Islet precursor cell (in vitro differentiated cells): ENCODE measurements at regions not wholly inside any gene's neighbourhood (a gene's known extent, or its start where the extent isn't known, plus 50 kb on each side); places are given as distances from the start of the nearest gene placed in this dataset.

ENCODE experiments used
- DNase-seq: peaks from one replicate; pipeline ENCODE4 v3.0.0-alpha.2; 2018

- DNase-seq, result no peak
These were observed 456.7 kb downstream of the SLC16A7 start for GRCh38 chr12:60052483-60052882.

- no peak for DNase-seq
These were observed 463.4 kb downstream of the SLC16A7 start for GRCh38 chr12:60059180-60059579.

DNA sequence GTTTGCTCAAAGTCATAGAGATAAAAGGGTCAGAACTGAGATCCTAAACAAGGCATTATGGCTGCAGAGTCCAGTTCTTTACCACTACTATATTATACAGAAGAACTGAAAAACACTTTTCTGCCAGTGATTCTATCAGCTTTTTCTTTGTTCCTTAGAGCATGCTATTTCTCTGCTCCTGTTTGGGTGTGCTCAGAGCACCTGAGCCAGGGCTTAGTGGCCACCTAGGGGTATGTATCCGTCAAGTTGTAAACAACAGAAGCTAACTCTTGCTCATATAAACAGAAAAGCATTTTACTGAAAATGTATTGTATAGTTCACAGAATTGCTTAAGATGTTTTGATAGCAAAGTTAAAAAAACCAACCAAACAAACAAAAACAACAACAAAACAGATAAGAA, 470.8 kb downstream of the SLC16A7 start:
- DNase-seq, result no peak

- no peak for DNase-seq
These were observed 474.7 kb downstream of the SLC16A7 start for GRCh38 chr12:60070552-60070951.

DNA sequence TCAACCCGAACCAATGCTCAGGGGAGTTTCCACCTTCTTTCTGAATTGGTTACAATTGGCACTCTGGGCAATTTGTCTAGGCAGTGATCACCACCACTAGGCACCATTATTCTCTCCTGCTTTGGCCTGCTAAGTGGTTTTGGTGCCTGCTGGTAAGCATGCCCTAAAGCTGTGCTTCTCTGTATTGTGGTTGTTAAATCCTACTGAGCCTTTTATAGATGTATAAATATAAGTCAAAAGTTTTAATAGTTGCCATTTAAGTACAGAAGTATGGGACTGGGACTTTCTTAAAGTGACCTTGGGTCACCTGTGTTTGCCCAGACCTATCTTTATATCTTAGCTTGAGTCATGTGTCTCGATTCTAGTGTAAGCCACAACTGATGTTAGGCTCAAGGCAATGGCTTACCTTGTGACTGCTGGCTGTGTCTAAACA, 475.9 kb downstream of the SLC16A7 start:
- DNase-seq, result no peak

DNA sequence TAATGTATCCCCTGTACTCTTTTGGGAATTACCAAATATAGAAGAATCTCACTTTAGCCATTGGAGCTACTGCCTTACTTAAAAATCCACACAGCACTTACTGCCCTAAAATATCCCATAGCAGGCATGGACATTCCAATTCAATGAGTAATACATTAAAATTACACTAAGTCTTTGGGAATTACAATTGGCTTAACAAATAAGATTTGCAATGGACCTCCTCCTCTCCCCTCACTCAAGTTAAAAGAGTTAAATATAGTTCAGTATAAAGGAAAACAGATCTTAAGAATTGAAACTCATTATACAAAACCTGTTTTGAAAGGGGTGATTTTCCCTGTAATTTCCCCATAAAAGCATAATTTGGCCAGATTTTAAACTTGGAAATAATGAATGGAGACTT, 477.1 kb downstream of the SLC16A7 start:
- no peak for DNase-seq

DNA sequence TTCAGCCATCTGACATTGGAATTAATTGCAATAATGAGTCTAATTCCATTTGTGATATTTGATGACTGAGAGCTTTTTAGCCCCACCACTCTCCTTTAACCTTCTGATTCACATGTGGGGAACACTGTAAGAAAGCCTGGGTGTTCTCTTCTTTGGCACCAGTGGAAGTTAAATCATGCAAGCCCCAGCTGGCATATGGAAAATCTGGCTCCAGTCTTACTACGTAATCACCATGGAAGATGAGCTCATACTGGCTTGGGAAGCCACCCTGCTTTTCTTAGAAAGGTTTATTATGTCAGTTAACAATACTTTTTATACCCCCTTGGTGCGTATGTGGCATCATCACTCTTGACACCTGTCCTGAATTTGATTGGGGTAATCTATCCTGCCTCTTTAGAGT, 479.3 kb downstream of the SLC16A7 start:
- DNase-seq, result no peak

- no peak for DNase-seq
These were observed 482.2 kb downstream of the SLC16A7 start for GRCh38 chr12:60078026-60078425.

DNA sequence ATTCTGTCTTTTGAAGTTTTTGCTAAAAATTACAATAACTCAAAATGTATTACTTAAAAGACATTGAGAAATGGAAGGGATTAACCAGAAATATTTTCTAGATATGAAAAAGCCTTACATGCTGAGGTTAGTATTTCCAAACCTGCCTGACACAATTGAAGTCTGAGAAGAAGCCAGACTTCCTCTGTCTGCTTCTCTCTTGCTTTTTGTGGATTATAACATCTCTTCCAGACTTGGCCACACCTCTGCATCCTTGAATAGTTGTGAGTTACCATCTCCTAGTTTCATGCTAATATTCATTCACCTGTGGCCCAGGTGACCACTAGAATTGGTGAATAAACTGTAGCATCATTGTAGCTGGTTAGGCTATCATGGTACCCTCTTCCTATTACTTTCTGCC, 497.6 kb downstream of the SLC16A7 start:
- no peak for DNase-seq

GRCh38 chr12:60094436-60094835, 498.6 kb downstream of the SLC16A7 start:
- DNase-seq, result no peak

DNA sequence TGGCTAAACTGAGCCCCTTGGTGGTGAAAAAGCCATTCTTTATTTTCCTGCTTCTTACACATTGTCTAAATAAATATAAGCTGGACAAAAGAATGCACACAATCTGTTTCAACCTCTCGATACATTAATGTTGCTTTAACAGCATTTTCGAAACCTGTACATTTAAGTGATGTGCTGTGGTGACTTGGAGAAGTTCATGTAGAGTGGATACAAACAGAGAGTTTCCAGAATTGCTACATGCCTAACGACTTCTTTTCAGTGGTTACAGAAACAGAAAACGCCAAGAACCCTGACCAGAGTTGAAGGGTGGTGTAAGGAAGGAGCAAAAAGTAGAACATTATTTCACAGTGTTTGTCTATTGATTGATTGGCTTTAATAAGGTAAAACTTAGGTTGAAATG, 500.9 kb downstream of the SLC16A7 start:
- no peak for DNase-seq

- DNase-seq, result no peak
These were observed 504.3 kb downstream of the SLC16A7 start for GRCh38 chr12:60100160-60100559.

- no peak for DNase-seq
These were observed 505.0 kb downstream of the SLC16A7 start for GRCh38 chr12:60100852-60101251.

DNA sequence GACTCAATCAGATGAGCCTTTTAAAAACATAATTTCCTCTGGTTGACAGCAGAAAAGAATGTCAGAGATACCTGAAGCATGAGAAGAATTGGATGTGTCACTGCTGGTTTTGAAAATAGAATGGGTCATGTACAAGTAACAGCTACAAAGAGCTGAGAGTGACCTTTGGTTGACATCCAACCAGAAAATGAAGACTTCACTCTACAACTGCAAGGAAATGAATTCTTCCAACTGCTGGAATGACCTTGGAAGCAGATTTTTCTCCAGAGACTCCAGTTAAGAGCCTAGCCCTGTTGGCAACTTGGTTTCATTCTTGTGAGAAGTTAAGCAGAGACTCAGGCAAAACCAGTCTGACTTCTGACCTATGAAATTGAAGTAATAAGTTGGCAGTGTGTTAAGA, 505.9 kb downstream of the SLC16A7 start:
- DNase-seq, result no peak

GRCh38 chr12:60106214-60106613, 510.4 kb downstream of the SLC16A7 start:
- DNase-seq, result no peak

- DNase-seq, result no peak
These were observed 512.2 kb downstream of the SLC16A7 start for GRCh38 chr12:60107992-60108391.

GRCh38 chr12:60112063-60112462, 516.2 kb downstream of the SLC16A7 start:
- DNase-seq, result no peak

DNA sequence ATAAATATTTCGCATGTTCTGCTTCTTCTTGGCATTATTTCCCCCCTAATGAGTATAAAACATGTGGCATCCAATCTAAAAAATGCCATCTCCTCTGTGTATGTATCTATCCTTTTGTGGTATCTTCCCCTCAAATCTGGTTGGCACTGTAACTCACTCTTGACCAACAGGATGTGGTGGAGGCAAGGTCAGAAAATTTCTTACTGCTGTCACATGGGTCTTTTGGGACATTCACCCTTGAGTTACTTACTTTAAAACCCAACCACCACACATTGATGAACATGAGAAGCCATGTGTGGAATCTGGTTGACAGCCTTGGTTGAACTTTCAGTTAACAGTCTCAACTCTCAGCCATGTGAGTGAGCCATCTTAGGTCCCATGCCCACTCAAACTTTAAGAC, 516.9 kb downstream of the SLC16A7 start:
- DNase-seq, result no peak

- DNase-seq, result no peak
These were observed 518.3 kb downstream of the SLC16A7 start for GRCh38 chr12:60114169-60114568.

DNA sequence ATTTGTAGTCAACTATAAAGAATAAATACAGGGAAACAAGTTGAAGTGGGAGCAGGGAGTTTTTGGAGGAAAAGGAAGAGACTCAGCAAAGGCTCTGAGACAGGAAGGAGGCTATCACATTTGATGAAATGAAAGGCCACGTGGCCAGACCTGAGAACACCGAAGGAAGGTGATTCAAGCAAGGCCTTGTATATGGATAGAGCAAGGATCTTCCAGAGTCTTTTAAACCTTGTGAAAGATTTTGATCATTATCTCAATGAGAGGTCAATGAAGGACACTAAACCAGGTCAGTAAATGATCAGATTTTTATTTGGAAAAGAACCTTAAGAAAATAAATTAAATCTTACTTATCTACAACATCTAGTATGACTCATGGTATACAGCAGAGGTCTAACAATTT, 523.5 kb downstream of the SLC16A7 start:
- no peak for DNase-seq

- no peak for DNase-seq
These were observed 524.4 kb downstream of the SLC16A7 start for GRCh38 chr12:60120199-60120598.

- DNase-seq, result no peak
These were observed 527.7 kb downstream of the SLC16A7 start for GRCh38 chr12:60123557-60123956.

DNA sequence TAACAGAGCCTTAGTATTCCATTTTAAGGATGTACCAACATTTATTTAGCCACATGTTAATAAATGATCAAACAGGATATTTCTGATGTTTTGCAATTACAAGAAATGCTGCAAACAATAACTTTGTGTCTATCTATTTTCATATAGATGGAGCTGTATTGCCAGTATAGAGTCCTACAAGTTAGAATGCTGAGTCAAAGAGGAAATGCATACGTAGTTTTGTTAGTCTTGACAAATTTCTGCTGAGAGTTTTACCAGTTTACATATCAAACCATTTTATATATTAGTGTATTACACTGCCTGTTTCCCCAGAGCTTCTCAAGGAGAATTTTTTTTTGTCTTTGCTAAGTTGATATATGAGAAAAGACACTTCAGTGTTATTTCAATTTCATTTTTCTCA, 541.7 kb downstream of the SLC16A7 start:
- no peak for DNase-seq

GRCh38 chr12:60138526-60138925, 542.7 kb downstream of the SLC16A7 start:
- no peak for DNase-seq

GRCh38 chr12:60144395-60144794, 548.6 kb downstream of the SLC16A7 start:
- no peak for DNase-seq

GRCh38 chr12:60148109-60148508, 552.3 kb downstream of the SLC16A7 start:
- no peak for DNase-seq
